ENCODE measurements at regions not wholly inside any gene's neighbourhood (a gene's known extent, or its start where the extent isn't known, plus 50 kb on each side); places are given as distances from the start of the nearest gene placed in this dataset.

GRCh38 chrX:44619039-44619438, 76.4 kb upstream of the FUNDC1 start:
- Histone ChIP-seq H3K36me3 (replicated peaks) (no peaks in the 10 kb centered on the region), H3K4me3 (ENCODE audit: low read depth, low read length) (no peak overlapping the region), H3K27me3 (replicated peaks) (no peaks in the 10 kb centered on the region), H3K27ac (no peak overlapping the region)
- no peak for TF ChIP-seq CTCF (IDR thresholded peaks at IDR 0.05; ENCODE audit: low read depth, low read length, missing control alignments)
- in situ Hi-C loops (cut with HindIII; ENCODE audit: low pct_ligation_motif_present, low sequenced_read_pairs), result no loop called here
- DNase-seq, result no peak

- TF ChIP-seq CTCF (IDR thresholded peaks at IDR 0.05; ENCODE audit: low read depth, low read length, missing control alignments), result no peak
- Histone ChIP-seq H3K36me3 (replicated peaks) (no peaks in the 10 kb centered on the region), H3K27ac (no peak overlapping the region), H3K27me3 (replicated peaks) (no peaks in the 10 kb centered on the region), H3K4me3 (ENCODE audit: low read depth, low read length) (no peak overlapping the region)
- DNase-seq, result no peak
- in situ Hi-C loops (cut with HindIII; ENCODE audit: low pct_ligation_motif_present, low sequenced_read_pairs), result no loop called here
These were observed 53.6 kb upstream of the FUNDC1 start for GRCh38 chrX:44596277-44596676.

All from brain microvascular endothelial cell (primary cell).